ENCODE measurements at regions not wholly inside any gene's neighbourhood (a gene's known extent, or its start where the extent isn't known, plus 50 kb on each side); places are given as distances from the start of the nearest gene placed in this dataset.
"Not testable (repeated sequence)": the region's sequence is repeated elsewhere in the genome, so short reads cannot be mapped to it uniquely, and the experiment has no call there.

- intact Hi-C loops (cut with micrococcal nuclease; ENCODE audit: unreplicated experiment) = no loop called here
- Mint-ChIP-seq H3K4me3 (ENCODE audit: low read depth, unreplicated experiment) (no peak overlapping the region), H3K36me3 (ENCODE audit: insufficient read depth, unreplicated experiment) (no peaks in the 10 kb centered on the region), H3K27ac (ENCODE audit: unreplicated experiment) (no peak overlapping the region), H3K4me1 (ENCODE audit: low read depth, unreplicated experiment) (no peaks in the 10 kb centered on the region), H3K9me3 (ENCODE audit: low read depth, unreplicated experiment) (peaks cover 2% of the 10 kb centered on the region), H3K27me3 (ENCODE audit: unreplicated experiment) (no peaks in the 10 kb centered on the region)
- no peak for DNase-seq
- BruUV-seq (replicated peaks) = no TSS peak
- CTCF ChIA-PET = no interaction called here
- TF ChIP-seq CTCF (IDR thresholded peaks at IDR 0.05; ENCODE audit: unreplicated experiment) = no peak
Observed at GRCh38 chr4:33930497-33930896, 2313.8 kb downstream of the ARAP2 start.

- H3K36me3 Mint-ChIP-seq (ENCODE audit: insufficient read depth, unreplicated experiment) = no peaks in the 10 kb centered on the region
- no peak overlapping the region for H3K27ac Mint-ChIP-seq (ENCODE audit: unreplicated experiment)
- no TSS peak for BruUV-seq (replicated peaks)
- H3K4me1 Mint-ChIP-seq (ENCODE audit: low read depth, unreplicated experiment) = no peaks in the 10 kb centered on the region
- no peaks in the 10 kb centered on the region for H3K27me3 Mint-ChIP-seq (ENCODE audit: unreplicated experiment)
- CTCF ChIA-PET = no interaction called here
- peaks cover 2% of the 10 kb centered on the region for H3K9me3 Mint-ChIP-seq (ENCODE audit: low read depth, unreplicated experiment)
- DNase-seq = no peak
- no peak overlapping the region for H3K4me3 Mint-ChIP-seq (ENCODE audit: low read depth, unreplicated experiment)
- intact Hi-C loops (cut with micrococcal nuclease; ENCODE audit: unreplicated experiment) = no loop called here
- TF ChIP-seq CTCF (IDR thresholded peaks at IDR 0.05; ENCODE audit: unreplicated experiment) = no peak
Observed at GRCh38 chr4:33931026-33931425, 2313.3 kb downstream of the ARAP2 start.

GRCh38 chr4:33940281-33940680 is 2304.0 kb downstream of the ARAP2 start:
- no peak for TF ChIP-seq CTCF (IDR thresholded peaks at IDR 0.05; ENCODE audit: unreplicated experiment)
- Mint-ChIP-seq H3K36me3 (ENCODE audit: insufficient read depth, unreplicated experiment) (no peaks in the 10 kb centered on the region), H3K4me1 (ENCODE audit: low read depth, unreplicated experiment) (no peaks in the 10 kb centered on the region), H3K27ac (ENCODE audit: unreplicated experiment) (no peak overlapping the region), H3K4me3 (ENCODE audit: low read depth, unreplicated experiment) (no peak overlapping the region), H3K27me3 (ENCODE audit: unreplicated experiment) (no peaks in the 10 kb centered on the region), H3K9me3 (ENCODE audit: low read depth, unreplicated experiment) (peaks cover 3% of the 10 kb centered on the region)
- intact Hi-C loops (cut with micrococcal nuclease; ENCODE audit: unreplicated experiment) = no loop called here
- BruUV-seq (replicated peaks) = no TSS peak
- no peak for DNase-seq
- CTCF ChIA-PET = no interaction called here

GRCh38 chr4:33941854-33942253 is 2302.5 kb downstream of the ARAP2 start:
- CTCF ChIA-PET = no interaction called here
- TF ChIP-seq CTCF (IDR thresholded peaks at IDR 0.05; ENCODE audit: unreplicated experiment) = no peak
- H3K27me3 Mint-ChIP-seq (ENCODE audit: unreplicated experiment) = no peaks in the 10 kb centered on the region
- H3K27ac Mint-ChIP-seq (ENCODE audit: unreplicated experiment) = no peak overlapping the region
- H3K9me3 Mint-ChIP-seq (ENCODE audit: low read depth, unreplicated experiment) = peaks cover 3% of the 10 kb centered on the region
- no peak for DNase-seq
- no peaks in the 10 kb centered on the region for H3K36me3 Mint-ChIP-seq (ENCODE audit: insufficient read depth, unreplicated experiment)
- intact Hi-C loops (cut with micrococcal nuclease; ENCODE audit: unreplicated experiment) = no loop called here
- no peak overlapping the region for H3K4me3 Mint-ChIP-seq (ENCODE audit: low read depth, unreplicated experiment)
- BruUV-seq (replicated peaks) = no TSS peak
- H3K4me1 Mint-ChIP-seq (ENCODE audit: low read depth, unreplicated experiment) = no peaks in the 10 kb centered on the region

- TF ChIP-seq CTCF (IDR thresholded peaks at IDR 0.05; ENCODE audit: unreplicated experiment) = no peak
- Mint-ChIP-seq H3K9me3 (ENCODE audit: low read depth, unreplicated experiment) (no peaks in the 10 kb centered on the region), H3K4me1 (ENCODE audit: low read depth, unreplicated experiment) (no peaks in the 10 kb centered on the region), H3K27me3 (ENCODE audit: unreplicated experiment) (no peaks in the 10 kb centered on the region), H3K27ac (ENCODE audit: unreplicated experiment) (no peak overlapping the region), H3K4me3 (ENCODE audit: low read depth, unreplicated experiment) (no peak overlapping the region), H3K36me3 (ENCODE audit: insufficient read depth, unreplicated experiment) (no peaks in the 10 kb centered on the region)
- CTCF ChIA-PET = no interaction called here
- DNase-seq = no peak
- intact Hi-C loops (cut with micrococcal nuclease; ENCODE audit: unreplicated experiment) = no loop called here
- no TSS peak for BruUV-seq (replicated peaks)
Observed at GRCh38 chr4:33948921-33949320, 2295.4 kb downstream of the ARAP2 start.

GRCh38 chr4:33953848-33954247 is 2290.5 kb downstream of the ARAP2 start:
- BruUV-seq (replicated peaks); H3K27me3 Mint-ChIP-seq (ENCODE audit: unreplicated experiment); H3K4me3 Mint-ChIP-seq (ENCODE audit: low read depth, unreplicated experiment); intact Hi-C loops (cut with micrococcal nuclease; ENCODE audit: unreplicated experiment); H3K4me1 Mint-ChIP-seq (ENCODE audit: low read depth, unreplicated experiment); CTCF ChIA-PET; H3K27ac Mint-ChIP-seq (ENCODE audit: unreplicated experiment); DNase-seq; H3K9me3 Mint-ChIP-seq (ENCODE audit: low read depth, unreplicated experiment); H3K36me3 Mint-ChIP-seq (ENCODE audit: insufficient read depth, unreplicated experiment): not testable (repeated sequence)

All from Calu3 (cell line).